ENCODE measurements at regions not wholly inside any gene's neighbourhood (a gene's known extent, or its start where the extent isn't known, plus 50 kb on each side); places are given as distances from the start of the nearest gene placed in this dataset.

DNA sequence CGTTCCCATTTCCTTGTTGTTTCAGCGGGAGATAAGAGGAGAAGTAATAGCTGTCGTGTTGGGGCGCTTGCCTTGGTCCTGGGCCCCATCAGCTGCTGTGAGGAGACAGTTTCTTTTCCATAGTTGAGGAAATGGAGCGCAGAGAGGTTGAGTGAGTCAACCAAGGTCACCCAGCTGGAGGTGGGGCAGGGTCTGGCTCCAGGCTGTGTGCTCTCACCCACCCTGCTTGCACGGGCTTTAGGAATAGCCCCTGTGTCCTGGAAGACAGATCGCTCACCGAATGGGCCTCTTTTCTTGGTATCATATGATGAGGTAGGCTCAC is 165.7 kb upstream of the RTL1 start:
- DNase-seq = no peak

DNA sequence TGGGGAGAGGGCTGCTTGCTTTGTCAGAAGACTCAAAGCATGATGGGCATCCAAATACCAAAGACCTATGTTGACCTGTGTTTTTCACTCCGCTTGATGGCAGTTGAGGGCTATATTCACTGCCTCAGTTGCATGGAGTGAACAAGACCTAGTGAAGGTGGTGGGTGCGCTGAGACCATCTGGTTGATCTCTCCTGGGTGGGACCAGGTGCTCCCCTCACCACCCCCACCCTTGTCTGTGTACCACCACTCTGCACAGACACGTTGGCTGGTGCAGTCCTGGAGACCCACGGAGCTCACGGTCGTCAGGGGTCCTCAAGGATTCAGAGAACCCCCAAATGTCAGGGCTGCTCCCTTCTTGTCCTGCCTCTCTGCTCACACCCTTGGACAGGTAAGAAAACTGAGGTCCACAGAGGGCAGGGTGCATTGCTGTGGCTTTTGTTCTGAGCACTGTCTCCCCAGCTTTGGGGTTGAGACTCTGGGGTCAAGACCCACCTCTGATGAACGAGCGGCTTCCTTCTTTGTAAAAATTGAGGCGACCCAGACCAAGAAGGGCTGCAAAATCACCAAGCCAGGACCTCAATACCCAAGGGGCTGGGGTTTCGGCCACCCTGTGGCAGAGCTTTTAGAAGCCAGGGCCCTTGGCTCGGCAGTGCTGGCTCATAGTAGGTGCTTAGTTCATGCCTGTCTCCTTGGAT is 166.3 kb upstream of the RTL1 start:
- no peak for DNase-seq

DNA sequence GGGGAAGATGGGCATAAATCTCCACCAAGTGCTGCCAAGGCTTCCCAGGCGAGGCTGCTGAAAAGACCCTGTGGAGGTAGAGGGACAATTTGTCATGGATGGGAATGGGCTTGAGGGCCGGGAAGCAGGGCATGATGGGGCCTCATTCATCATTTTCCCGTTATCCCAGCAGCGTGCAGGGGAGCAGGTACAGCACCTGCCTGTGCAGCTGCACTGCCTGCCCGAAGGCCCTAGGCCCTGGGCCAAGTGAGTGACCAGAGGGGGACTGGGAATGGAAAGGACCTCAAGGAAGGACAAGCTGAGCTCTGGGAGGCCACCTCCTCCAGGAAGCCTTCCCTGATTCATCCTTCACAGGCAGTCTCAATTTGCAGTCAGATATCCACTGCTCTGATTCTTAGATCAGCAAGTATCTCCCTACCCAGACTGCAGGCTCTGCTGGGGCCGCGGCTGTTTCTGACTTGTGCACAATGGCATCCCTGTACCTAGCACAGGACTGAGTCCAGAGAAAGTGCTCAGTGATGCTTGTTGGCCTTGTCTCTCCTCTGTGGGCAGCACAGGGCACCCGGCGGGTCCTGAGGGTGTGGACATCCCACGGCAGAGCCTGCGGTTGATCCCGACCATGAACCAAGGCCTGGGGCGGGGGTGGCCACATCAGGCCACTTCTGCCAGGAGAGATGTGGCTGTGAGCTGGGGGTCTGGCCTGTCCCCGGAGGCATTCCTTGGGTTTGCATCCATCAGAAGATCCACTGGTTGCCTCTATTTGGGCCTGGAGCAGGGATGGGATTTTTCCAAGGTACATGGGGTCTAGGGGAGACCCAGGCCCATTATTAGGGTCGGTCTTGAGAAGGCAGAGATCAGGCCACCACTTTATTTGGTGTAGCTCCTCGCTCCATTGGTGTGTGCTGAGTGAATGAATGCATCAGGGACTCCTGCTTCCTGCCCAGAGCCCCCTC is 167.3 kb upstream of the RTL1 start:
- no peak for DNase-seq

DNA sequence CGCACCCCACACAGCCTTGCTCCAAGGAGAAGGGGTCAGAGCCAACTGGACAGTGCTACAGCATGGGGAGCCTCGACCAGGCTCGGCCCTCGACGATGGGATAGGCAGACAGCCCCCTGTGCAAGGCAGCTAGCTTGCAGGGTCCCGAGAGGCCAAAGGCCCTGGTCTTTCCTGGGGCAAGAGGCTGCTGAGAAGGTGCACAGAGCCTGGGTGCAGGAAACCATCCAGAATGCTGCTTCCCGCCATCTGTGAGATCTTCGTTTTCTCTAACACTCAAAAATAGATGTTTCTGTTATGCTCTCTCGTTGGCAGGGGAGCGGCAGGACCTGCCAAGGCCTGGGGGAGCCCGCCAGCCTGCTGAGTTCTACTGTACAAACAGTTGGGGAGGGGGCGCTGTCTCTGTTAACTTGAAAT is 168.0 kb upstream of the RTL1 start:
- DNase-seq = no peak

DNA sequence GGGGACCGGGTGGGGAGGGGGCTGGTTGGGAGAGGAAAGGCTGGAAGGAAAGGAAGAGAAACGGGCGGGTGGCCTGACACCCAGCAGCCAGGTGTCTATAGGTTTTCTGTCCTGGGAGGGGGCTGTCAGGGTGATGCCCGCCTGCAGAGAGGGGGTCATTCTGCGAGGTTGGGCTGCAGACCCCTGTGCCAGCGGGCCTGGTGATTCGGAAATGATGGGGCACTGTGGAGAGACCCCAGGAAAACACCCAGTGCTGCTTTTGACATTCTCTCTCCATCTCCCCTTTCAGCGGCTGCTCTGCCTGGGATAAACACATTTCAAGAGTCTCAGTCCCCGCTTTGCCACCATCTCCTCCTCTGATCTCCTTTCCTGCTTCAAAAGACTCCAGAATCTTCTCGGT is 168.5 kb upstream of the RTL1 start:
- DNase-seq = no peak

DNA sequence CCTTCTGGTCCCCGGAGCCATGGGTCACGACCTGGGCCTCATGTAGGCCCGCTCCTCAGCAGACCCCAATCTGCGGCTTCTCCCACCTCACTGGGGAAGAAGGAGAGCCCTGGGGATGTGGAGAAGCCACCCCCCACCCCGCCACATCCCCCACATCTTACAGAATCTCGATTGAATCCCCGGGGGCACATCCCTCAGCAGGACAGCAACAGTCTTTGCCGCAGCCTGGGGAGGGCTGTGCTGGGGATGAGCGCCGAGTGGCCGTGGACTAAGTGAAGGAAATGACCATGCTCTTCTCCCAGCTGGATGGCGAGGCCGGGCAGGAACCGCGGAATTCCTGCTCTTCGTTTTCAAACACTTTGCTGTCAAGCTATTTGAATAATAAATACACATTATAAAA is 169.0 kb upstream of the RTL1 start:
- no peak for DNase-seq

DNA sequence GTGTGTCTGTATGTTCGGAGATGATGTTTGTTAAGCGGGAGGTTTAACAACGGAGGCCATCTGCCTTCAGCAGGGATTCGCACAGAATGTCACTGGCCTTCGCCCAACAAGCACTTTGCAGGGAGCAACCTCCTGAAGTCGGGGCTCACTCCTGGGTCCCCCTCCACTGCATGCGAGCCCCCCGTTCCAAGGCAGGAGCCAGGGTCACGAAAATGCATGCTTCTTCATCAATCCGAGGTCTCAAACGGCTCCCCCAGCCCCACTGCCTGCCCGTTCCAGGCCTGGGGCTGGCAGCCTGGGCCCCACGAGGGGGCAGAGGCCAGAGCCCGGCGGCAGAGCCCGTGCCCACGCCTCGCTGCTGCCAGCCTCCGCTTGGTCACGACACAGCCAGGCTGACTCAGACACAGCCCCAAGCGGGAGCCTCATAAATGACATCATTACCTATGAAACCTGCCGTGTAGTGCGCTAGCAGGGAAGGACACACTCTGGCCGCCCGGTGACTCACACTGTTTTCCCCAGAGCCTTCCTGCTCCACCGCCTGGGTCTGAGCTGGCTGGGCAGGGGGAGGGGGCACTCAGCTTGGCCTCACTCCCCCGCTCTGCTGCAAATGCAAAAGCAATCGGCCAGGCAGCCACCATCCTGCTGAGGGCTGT is 169.5 kb upstream of the RTL1 start:
- DNase-seq = peak; percentile 0 to 25

DNA sequence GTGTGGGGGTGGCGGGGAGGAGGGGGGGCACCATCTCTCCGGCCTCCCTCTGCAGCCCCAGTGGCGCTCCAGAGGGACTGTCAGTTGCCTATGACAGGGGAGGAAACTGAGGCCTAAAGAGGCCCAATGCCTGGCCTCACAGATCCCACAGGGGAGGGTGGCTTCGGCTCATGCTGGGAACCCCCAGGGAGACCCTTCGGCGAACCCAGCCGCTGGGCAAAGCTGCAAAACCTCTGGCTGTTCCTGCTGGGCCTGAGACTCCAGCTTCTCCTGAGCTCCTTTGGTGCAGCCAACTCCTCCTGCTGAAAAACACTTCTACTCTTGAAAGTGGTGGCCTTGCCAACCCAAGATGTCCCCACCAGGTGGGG is 170.1 kb upstream of the RTL1 start:
- no peak for DNase-seq

DNA sequence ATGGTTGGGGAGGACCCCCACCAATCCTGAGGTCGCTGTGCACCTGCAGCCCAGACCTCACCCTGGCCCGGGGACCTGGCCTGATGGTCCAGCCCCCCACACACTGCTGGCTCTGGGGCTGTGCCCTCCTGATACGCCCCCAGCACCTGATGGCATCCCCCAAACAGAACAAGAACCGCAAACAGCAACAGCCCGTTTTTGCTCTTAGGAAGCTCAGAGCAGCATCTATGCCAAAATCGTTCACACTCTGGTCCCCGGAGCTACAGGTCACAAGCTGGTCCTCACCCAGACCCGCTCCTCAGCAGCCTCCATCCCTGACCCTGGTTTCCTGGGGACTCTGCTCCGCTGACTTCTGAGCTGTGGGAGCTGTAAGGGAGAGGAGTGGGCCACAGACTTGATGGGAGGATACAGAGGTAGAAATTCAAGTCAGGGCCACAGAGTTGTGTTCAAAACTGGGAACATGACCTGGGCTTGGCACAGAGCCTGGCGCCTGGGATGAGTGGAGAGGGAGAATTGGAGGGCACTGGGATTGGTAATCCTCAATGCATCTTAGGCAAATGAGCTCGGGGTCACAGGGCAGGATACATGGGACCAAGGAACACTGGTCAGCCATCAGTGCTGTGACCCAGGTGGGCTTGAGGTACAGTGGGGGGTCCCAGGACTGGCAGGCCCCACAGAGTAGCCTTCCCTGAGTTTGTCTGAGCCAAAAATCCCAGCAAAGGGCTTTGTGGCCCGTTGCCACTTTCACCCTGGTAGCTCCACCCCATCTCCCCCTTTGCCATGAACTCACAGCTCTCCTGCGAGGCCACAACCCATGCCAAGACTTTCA is 170.9 kb upstream of the RTL1 start:
- no peak for DNase-seq

DNA sequence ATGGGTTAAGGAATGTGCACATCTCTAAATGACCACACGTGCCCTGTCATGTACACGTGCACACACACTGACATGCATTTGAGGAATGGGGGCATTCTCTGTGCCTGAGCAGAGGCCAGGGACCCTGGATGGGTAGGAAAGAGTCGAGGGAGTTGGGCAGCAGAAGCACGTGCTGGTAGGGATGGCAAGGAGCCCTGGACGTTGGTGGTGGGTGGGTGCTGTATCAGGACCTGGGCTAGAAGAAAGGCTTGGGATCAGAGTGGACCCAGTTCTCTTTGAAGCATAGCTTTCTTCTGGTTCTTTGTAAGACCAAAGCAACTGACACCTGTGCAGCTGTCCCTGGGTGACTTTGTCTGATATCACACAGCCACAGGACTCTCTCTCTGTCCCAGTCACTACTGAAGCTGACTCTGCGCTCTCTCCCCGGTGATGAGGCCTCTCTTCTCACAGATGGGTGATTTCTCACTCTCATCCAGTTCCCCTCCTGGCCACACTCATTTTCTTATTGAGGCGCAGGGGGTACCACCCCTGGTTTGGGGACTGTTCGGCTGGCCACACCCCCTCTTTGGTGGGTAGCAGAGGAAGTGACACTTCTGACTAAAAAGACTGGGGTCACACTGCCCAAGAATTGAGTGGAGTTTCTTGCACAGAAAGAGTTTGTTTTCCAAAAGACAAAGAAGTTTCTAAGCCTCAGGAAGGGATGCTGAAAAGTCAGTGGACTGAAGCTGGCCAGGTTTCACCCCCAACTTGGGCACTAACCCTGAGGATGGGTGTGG is 171.7 kb upstream of the RTL1 start:
- no peak for DNase-seq

DNA sequence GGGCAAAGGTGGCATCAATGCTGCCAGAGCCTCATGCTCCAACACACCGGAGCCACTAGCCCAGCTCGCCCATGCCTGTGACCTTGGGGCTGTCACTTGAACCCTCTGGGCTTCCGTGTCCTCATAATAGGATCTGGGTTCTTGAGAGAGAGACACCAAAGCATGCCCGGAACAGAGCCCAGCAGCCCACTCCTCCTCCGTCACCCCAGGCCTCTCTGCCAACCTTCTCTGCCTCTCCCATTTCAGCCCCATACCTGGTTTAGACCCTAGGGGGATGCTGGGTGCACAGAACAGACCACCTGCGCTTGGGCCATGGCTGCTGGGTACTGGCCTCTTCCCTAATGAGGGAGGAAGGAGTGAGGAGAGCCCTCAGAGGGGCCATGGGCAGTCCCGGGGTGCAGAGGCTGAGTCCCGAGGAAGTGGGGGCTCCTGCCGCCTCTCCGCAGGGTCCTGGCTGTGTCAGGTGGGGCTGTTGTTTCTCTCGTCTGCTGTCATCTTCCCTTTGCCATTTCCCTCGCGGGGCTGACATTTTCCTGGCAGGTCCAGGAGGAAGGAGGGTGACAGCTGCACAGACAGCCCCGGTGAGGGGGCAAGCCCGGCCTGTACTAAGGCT is 172.4 kb upstream of the RTL1 start:
- DNase-seq = no peak

DNA sequence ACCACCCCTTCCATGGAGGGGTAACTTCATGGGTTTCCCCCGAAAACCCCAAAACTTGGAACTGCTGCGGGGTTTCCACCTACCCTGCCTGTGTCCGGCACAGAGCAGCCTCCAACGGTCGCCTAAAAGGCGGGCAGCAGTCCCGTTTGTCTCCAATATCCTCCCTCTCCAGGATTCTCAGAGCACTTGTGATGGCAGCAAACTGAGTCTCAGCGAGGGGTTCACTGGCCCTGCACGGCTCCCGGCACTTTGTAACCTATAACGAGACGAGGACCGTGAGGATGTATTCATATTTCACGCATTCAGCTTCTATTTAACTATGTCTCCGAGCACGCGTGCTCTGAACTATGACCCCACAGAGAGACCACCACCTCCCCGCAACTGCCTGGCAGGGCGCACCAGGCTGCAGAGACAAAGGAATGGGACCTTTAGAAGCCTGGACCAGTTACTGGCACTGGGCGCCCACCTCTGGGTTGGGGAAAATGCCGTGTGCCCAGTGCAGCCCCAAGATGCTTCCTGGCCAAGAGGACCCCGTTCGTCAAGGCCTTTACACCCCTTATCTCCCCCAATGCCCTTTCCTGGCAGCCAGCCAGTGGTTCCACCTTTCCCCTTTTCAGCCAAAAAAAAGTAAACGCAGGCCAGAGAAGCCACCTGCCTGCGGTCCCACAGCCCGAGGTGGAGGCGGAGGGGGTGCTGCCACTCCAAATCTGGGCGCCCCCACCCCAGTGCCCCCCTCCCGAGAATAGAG is 173.1 kb upstream of the RTL1 start:
- no peak for DNase-seq

DNA sequence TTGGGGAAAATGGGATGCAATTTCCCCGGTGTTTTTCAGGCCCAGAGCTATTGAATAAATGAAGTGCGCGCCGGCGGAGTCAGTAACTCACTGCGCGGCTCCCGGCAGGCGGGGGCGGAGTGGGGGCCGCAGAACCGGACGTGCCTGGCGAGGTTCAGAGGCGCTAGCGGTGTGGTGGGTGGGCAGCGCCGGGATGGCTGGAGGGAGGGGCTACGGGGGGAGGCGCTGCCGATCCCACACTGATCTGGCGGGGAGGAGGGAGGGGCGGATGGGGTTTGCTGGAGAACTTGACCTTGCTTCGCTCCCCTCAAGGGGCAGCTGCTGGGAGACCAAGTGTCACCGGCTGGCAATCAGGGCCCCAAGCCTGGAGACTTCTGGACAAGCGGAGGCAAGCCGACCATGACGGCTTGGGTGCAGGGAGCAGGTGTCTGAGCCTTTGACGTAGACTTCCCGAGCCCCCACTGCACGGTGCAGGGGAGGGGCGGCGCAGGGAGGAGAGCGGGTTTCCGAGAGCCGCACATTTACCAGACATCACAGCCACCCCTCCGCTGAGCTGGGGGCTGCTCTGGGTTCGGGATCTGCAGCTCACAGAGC is 174.1 kb upstream of the RTL1 start:
- DNase-seq = no peak

DNA sequence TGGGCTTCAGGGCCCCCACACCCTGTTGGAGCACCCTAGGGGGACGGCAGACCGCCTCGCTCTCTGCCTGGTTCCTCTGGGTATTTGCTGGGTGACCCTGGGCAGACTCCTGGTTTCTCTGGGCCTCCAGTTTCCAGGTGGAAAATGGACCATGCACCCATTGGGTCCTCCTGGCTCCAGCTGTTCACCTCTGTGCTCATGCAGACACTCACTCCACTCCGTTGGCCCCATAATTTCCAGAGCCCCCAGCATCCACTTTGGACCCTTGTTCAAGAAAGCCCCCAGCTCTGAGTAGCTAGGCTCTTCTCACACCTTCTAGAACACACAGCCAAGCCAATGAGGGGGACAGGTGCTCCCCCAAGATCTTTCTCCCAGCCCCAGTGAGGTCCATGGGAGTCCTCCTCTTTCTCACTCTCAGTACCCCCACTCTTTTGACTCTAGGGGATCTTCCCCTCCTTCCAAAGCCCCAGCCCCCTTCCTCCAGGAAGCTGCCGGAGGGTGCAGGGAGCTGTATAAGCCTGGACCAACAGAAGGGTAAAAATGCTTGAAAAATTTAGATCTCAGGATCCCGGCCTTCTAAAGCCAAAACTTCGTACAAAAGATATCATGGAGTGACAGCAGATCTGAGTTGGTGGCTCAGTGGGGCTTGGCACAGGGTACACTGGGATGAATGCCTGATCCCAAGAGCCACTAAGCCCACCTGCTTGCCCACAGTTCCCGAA is 174.8 kb upstream of the RTL1 start:
- DNase-seq = no peak

DNA sequence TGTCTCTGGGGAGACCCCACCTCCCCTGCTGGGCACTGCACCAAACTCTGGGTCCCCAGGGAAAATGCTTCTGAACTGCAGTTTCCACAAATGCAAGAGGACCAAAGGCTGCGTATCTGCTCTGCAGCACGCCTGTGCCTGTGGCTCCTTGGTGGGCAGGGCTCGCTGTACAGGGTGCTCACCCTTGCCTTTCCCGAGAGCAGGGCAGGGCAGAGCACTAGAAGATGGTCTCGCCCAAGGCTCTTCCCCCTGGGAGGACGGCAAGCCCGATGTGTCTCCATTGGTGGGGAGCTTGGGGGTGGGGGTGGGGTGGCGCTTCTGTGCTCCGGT is 175.3 kb upstream of the RTL1 start:
- DNase-seq = no peak

DNA sequence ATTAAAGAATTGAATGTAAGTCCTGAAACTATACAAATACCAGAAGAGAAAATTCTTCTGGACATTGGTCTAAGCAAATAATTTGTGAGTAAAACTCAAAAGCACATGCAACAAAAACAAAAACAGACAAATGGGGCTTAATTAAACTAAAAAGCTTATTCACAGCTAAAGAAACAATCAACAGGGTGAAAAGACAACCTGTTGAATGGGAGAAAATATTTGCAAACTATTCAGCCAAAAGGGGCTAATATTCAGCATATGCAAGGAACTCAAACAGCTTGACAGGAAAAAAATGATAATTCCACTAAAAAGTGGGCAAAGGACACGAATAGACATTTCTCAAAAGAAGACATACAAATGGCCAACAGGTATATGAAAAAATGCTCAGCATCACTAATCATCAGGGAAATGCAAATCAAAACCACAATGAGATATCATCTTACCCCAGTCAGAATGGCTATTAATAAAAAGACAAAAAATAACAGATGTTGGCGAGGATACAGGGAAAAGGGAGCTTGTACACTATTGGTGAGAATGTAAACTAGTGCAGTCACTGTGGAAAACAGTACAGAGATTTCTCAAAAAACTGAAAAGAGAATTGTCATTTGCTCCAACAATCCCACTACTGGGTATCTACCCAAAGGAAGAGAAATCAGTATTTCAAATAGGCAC is 177.5 kb upstream of the RTL1 start:
- DNase-seq = no peak

DNA sequence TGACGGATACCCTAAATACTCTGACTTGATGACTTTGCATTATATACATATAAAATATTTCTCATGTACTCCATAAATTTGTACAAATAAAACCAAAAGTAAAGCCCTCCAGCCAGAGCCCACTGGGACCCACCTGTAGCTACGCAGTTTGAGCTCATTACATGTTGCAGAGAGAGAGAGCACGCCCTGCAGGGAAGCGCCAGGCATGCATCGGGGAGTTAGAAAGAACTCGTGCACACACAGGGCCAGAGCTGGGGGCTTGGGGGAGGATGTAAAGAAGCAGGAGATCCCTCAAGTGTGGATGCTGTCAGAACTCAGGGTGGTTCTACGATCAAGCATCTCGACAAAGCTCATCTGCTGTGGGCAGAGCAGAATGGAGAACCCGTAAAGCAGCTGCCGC is 178.5 kb upstream of the RTL1 start:
- no peak for DNase-seq

DNA sequence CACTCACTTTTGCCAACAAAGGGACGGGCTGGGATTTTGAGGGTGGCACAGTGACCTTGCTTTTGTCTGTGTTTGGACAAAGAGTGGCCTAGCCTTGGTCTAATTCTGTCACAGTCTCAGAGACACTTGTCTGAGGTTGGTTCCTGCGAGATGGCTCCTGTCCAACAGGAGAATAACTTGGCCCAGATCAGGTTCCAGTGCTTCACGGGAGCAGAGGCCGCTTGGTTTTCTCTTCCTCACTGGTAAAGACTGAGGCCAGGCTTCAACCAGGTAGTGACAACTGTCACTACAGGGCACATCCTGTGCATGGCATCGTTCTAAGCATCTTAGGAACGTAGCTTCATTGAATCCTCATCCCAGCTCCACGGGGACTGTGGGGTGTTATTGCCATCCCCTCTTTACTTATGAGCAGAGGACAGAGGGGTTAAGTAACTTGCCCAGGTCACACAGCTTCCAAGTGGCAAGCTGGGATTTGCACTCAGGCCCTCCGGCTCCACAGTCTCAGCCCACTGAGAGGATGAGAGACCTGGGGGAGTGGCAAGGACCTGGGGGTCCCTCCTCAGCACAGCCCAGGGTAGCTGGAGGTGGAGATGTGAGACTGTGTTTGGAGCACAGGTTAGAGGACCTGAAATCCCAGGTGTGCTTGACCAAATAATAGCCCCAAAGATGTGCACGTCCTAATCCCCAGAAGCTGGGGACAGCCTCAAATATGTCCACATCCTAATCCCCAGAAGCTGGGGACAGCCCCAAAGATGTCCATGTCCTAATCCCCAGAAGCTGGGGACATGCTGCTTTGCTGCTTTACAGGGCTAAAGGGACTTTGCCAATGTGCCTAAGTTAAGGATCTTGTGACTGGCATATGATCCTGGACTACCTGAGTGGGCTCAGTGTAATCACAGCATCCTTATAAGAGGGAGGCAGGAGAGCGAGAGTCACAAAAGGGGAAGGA is 179.2 kb upstream of the RTL1 start:
- DNase-seq = no peak

All from inflammatory macrophage treated with lipopolysaccharide for 1 hour (primary cell).